SW480 (cell line): ENCODE measurements at regions not wholly inside any gene's neighbourhood (a gene's known extent, or its start where the extent isn't known, plus 50 kb on each side); places are given as distances from the start of the nearest gene placed in this dataset.
A peak's percentile ranks its signal among the peaks of the same experiment; 100 is the strongest.

Source experiments
- DNase-seq: peaks from one replicate; pipeline ENCODE4 v3.0.0-alpha.2; 2016; ENCODE audit warnings: low spot score

- DNase-seq: no peak
Measured at GRCh38 chr15:61629269-61629668, 400.2 kb upstream of the RORA start.

DNA sequence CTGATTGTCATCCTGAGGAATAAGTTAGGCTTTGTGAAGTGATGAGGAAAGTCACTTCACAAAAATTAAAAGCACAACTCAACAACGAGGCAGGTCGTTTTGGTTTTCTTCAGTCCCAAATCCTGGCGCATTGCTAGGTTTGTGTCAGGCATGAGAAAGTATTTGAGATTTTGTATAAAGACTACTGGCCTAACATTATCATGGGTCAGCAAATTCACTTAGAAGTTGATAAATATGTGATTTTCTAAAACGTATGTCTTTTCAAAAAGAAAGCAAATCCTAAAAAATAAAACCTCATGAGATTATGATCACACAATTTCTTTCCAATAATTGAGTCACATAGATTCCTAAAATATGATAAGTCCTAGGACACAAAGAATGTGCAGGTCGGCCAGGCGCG lies 395.8 kb upstream of the RORA start:
- DNase-seq: no peak

GRCh38 chr15:61623746-61624145 lies 394.6 kb upstream of the RORA start:
- no peak for DNase-seq

DNA sequence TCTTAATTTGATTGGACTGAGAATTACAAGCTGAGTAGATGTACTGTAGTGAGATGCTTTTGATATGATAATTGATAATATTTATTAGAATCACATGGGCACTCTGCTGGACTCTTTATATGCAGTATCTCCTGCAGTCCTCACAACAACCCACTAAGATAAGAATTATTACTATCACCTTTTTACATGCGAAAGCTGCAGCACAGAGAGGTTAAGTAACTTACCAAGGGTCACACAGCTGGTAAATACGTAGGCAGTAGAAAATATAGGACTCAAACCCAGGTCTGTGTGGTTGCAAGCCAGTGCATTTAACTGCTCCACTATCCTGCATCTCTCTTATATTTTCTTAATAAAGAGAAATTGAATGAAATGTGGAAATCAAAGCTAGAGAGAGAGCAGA lies 392.8 kb upstream of the RORA start:
- no peak for DNase-seq

DNA sequence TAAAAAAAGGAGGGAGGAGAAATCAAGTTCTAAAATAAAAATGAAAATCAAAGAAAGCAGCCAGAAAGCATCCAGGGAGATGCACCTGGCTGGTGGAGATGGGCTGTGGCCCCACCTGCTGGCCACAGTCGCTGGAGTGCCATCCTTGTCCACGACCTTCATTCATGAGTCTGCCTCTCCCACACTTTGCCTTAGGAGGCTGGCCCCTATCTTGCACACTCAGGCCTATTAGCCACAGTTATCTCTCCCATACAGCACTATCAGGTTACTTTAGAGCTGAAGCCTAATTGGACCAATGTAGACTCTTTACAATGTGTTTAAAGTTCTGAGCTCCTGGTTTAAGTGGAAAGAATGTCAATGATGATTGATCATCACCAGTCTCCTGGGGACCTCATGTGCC lies 392.0 kb upstream of the RORA start:
- peak; percentile 44 for DNase-seq

- DNase-seq: no peak
Measured at GRCh38 chr15:61620151-61620550, 391.0 kb upstream of the RORA start.

DNA sequence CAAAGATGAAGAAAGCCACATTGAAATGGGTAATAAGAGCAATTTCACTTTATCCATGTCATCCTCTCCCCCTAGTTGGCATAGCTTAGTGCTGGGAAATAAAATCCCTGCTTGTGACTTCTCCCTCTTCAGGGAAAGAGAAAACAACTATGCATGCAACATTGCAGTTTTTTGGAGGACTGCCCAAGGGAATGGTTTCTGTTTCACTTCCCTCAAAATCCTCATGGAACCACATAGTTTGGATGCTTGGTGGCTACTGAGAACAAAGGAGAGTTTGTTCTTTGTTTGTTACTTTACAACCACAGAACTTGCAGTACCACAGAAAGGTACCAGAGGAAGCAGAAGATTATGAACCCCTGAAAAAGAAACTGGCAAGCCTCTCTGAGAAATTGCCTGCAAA lies 384.6 kb upstream of the RORA start:
- DNase-seq: peak; percentile 2

DNA sequence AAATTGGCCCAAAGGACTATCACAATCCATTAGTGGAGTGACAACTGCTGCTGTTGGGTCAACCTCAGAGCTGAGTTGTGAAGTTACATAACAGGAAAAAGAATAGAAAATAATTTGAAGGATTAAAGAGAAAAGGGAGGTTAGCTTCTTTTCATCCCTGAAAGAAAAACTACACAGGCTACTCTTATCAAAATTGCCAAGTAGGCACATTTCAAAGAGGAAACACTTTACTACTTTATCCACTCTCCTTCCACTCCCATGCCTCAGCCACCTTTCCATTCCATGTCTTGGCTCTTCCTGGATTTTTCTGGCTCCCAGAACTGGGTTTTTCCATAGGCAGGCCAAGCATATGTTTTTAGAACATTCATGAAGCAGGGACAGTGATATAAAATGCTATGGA lies 384.0 kb upstream of the RORA start:
- DNase-seq: no peak

DNA sequence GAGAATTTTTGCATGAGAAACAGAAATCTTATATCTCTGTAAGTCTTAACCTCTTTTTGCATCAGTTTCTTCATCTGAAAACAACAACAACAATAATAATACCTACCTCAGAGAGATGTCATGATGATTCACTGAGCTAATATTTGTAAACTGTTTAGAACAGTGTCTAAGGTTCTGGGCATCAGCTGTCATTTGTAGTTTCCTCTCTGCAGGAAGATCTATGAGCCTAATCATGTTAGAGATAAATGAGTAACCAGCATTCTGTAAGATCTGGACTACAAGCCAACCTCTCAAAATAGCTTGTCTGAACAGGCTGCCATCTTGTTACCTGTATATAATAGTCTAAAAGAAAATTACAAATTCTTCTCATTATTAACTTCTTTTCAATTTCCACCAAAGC lies 383.0 kb upstream of the RORA start:
- no peak for DNase-seq

DNA sequence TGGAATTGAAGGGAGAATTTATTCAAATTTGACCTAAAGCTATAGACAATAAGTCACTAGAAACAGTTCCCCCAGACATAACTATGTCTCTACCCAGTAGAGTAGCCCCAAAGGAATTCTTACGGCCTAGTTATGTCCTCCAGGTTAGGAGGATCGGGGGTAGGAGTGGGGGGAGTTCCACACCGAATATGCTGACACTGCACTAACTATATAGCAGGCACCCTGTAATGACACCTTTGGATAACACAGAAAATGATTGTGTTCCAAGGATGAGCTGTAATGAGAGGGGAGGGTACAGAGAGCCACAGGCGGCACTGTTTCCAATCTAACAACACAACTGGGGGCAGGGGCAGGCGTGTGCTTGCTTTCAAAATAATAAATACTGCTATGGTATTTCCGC lies 376.2 kb upstream of the RORA start:
- DNase-seq: no peak

DNA sequence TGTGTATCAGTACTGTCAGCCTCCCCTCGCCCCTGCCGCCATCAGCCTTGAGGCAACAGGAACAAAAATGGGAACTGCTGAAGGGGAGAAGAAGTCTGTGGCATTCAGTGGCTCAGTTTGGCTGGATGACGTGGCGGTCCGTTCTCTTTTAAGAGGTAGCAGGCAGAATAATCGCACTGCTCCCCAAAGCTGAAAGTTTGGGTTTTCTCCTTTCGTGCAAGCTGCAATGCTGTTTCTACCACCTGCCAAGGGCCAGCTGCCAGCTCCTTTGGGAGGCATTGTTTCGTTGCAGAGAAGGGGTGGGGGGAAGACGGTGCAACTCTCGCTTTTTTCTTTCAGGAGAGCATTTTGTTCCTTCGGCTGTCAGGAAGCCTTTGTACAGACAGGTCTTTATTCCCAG lies 369.6 kb upstream of the RORA start:
- DNase-seq: no peak

DNA sequence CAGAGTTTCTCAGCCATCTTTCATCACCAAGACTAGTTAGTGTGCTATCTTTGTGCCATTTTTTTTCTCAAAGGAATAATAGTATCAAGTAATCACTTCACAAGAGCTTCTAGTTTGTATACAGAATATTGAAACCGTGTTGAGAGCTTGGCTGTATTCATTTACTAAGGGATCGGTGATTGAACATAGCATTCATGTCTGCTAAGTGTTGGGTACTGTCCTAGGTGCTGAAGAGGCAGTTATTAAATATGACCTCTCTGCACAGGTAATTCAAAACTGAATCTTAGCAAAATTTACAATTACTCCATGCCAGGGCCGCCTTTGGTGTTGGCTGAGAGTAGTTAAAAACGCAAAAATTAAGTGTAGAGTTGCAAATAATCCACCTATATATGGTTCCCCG lies 355.3 kb upstream of the RORA start:
- DNase-seq: peak; percentile 8

- DNase-seq: no peak
Measured at GRCh38 chr15:61582092-61582491, 353.0 kb upstream of the RORA start.

GRCh38 chr15:61575597-61575996 lies 346.5 kb upstream of the RORA start:
- DNase-seq: no peak

DNA sequence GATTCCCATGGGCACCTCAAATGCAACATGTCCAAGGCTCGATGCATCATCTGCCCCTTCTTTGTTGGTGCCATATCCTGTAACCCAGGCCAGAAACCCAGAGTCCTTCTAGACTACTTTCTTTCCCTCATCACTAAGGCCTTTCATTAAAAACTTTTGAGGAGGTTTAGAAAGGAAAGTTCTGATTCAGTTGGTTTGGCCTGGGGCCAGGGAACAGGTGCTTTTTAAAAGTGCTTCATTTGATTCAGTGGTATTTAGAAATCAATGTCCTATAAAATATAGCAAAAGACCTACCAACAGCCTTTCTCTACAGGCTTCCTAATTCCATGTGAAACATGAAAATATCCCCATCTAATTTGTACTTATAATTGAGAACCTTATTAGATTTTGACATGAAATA lies 341.9 kb upstream of the RORA start:
- no peak for DNase-seq

GRCh38 chr15:61564785-61565184 lies 335.7 kb upstream of the RORA start:
- DNase-seq: no peak

- no peak for DNase-seq
Measured at GRCh38 chr15:61558172-61559136, 329.4 kb upstream of the RORA start.

- DNase-seq: peak; percentile 88
Measured at GRCh38 chr15:61556037-61556648, 327.0 kb upstream of the RORA start.

GRCh38 chr15:61549727-61550126 lies 320.6 kb upstream of the RORA start:
- DNase-seq: no peak

DNA sequence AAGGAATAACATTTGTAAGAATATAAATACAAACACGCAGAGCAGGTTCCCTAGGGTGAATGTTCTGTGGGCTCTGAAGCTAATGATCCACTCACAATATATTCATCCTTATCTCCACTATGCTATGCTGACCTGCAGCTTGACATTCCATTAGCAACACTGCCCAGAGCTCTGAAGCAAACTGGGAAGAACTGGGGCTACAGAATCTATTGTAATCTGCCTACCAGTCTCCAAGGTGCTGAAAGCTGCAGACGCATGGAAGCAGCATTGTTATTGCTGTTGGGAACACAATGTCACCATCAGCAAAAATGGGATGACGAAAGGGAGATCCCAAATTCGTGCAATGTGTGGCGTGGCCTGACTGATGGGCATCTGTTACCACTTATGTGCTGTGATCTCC lies 316.7 kb upstream of the RORA start:
- DNase-seq: no peak

DNA sequence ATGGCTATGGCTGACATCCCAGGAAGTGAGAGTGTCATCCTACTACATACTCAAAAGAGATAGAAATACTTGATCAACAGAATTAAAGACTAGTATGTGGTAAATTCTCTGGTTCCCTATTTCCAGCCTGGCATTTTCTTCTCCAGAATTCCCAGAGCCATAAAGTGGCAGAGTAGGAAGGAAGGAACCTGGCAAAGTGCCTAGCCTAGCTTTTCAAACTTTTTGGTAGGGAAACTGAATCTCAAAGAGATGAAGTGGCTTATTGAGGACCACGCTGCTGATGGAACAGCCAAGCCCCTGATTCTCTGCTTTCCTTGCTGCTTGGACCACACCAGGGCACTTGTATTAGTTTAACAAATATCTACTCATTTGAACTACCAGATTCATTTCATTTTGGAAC lies 312.4 kb upstream of the RORA start:
- DNase-seq: no peak

DNA sequence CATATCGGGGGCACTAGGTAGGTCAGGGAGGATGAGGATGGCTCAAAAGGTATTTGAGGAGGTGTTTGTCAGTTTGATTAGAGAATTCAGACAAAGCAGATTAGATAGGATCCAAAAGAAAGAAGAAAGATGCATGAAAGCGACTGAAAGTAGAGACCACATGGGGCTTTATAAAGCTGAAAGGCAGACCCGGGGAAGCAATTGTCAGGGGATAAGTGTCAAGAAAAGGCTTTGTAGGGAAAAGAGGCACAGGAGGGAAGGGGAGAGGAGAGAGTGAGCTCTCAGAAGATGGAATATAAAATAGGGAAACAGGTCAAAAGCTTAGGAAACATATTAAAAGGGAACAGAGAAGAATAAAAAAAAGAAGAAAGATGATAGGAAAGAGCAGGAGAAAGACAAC lies 308.2 kb upstream of the RORA start:
- DNase-seq: no peak

GRCh38 chr15:61534986-61535385 lies 305.9 kb upstream of the RORA start:
- no peak for DNase-seq

GRCh38 chr15:61530769-61531168 lies 301.7 kb upstream of the RORA start:
- peak; percentile 11 for DNase-seq
